Mucosa of descending colon (tissue), 3 donors: ENCODE measurements at regions not wholly inside any gene's neighbourhood (a gene's known extent, or its start where the extent isn't known, plus 50 kb on each side); places are given as distances from the start of the nearest gene placed in this dataset.

ENCODE experiments used
- ATAC-seq: fragments of 200-7000 bp; cut with Tn5 transposase; one replicate; pipeline ENCODE4 v1.9.1; 2020; ENCODE audit warnings: mild to moderate bottlenecking, moderate library complexity
- DNase-seq, 3 donors: peaks; one replicate each; pipeline ENCODE4 v3.0.0-alpha.2; 2020
- H3K36me3 ChIP-seq: fragments of 200-600 bp; one replicate; pipeline ENCODE4 v1.8.0; 2021; ENCODE audit warnings: low read depth, mild to moderate bottlenecking
- H3K4me1 ChIP-seq: fragments of 200-600 bp; one replicate; pipeline ENCODE4 v1.8.0; 2021; ENCODE audit warnings: low read depth, mild to moderate bottlenecking
- H3K4me3 ChIP-seq: fragments of 200-600 bp; one replicate; pipeline ENCODE4 v1.8.0; 2021; ENCODE audit warnings: mild to moderate bottlenecking
- H3K9me3 ChIP-seq: fragments of 200-600 bp; one replicate; pipeline ENCODE4 v1.8.0; 2021; ENCODE audit warnings: mild to moderate bottlenecking
- intact Hi-C, 2 donors: fragments of 100-400 bp; cut with DNase I in 1 of 2; cut with micrococcal nuclease in 1 of 2; formaldehyde crosslinking; loops; one replicate each; pipeline versions ENCODE4 v1.11.0 to v1.11.1; 2022; cut with DNase I, micrococcal nuclease
- TF ChIP-seq, protein P1 (sequence below): fragments of 200-600 bp; IDR thresholded peaks from one replicate; pipeline ENCODE4 v1.8.0; 2022; ENCODE audit warnings: antibody characterized with exemption, mild to moderate bottlenecking
- donor health status: DM: no; HTN: no; CAD: no; lungs with moderate emphysema.
- donor health status: DM: no; HTN: no; CAD: no.
- donor health status: DM: no; HTN: yes; CAD: no.

DNA sequence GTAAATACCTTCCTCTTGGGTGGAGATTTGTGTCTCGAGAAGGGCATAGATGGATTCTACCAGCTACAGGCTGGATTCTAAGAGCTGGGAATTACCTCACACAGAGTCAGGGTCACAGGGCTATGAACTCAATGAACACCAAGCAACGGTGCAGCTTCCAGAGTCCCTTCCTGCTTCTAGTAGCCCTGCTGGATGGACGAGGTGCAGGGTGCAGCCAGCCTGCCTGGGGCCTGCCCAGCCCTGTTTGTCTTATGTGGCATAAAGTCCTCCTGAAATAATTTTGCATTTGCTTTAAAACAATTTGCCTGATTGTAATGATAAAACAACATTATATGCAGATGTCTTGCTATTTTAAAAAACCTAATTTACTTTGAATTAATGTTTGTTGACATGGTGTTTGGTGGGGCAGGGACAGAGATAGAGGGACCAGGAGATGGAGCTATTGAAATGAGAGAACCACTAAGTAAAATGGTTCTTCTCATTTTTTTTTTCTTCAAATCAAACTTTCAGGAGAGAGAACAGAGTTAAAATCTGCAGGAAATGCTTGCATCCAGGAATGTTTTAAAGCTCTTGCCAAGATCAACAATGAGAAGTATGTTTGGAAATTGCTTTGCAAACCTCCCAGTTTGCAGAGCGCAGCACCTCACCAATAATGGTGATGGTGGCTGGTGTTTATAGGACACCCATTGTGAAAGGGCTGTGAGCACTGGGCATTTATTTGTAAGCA, 305.4 kb upstream of the PODXL start:
- no peaks in the 10 kb centered on the region for H3K36me3 ChIP-seq

DNA sequence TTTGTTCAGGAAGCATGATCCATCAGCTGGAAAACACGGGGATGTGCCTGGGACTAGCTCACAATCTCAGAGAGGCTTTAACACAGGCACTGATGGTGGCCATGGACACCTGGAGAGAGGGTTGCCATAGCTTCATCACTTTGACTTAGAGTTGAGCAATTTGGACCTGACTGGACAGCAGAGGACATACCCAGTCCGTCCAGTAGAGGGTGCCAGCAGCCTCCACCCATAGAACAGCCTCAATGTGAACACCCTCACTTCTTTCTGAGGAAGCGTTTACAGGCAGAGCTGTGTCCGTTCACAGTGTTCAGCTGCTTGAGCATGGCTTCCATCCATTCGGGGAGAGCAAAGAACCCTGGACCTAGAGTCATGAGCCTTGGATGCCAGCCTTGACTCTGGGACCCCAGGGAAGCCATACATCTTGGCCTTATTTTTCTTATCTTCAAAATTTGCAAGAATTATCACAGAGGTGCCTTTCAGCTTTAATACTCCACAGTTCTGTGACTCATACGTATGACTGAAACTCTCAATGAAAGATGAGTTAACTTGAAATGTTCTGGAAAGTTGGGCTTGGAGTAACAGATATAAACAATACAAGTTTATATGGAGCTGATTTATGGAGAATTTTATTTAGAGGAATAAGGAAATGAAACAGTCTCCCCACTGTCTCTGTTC, 302.9 kb upstream of the PODXL start:
- TF ChIP-seq, protein P1, sequence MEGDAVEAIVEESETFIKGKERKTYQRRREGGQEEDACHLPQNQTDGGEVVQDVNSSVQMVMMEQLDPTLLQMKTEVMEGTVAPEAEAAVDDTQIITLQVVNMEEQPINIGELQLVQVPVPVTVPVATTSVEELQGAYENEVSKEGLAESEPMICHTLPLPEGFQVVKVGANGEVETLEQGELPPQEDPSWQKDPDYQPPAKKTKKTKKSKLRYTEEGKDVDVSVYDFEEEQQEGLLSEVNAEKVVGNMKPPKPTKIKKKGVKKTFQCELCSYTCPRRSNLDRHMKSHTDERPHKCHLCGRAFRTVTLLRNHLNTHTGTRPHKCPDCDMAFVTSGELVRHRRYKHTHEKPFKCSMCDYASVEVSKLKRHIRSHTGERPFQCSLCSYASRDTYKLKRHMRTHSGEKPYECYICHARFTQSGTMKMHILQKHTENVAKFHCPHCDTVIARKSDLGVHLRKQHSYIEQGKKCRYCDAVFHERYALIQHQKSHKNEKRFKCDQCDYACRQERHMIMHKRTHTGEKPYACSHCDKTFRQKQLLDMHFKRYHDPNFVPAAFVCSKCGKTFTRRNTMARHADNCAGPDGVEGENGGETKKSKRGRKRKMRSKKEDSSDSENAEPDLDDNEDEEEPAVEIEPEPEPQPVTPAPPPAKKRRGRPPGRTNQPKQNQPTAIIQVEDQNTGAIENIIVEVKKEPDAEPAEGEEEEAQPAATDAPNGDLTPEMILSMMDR, result peak; percentile 59
- H3K4me3 ChIP-seq, result no peak overlapping the region
- intact Hi-C loops, result no loop called here

More for the DNA sequence above, 305.4 kb upstream of the PODXL start:
- H3K4me3 ChIP-seq, result no peak overlapping the region
- ATAC-seq (no peak), DNase-seq (no peak)
- no peaks in the 10 kb centered on the region for H3K9me3 ChIP-seq
- TF ChIP-seq, protein P1, result no peak
- H3K4me1 ChIP-seq, result no peaks in the 10 kb centered on the region
- intact Hi-C loops, result no loop called here

DNA sequence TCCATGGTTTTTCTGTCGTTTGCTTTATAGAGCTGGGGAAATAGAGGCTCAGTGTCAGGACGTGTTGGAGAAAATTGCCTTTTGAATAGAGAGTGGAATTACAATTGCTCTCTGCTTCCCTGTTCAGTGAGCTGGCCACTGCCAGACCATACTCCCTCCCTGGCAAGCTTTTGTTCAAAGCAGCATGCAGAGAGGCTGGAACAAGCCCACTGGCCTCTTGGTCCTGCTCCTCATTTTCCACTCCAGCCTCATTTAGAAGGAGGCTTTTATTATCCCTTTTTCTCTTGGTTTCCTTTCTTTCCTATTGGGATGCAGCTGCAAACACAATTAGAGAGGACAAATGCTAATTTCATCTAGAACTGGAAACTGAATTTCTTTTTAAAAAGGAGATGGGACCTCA, 302.2 kb upstream of the PODXL start:
- DNase-seq (no peak), ATAC-seq (no peak)
- intact Hi-C loops, result no loop called here
- TF ChIP-seq, protein P1, result no peak
- Histone ChIP-seq H3K4me1 (no peaks in the 10 kb centered on the region), H3K4me3 (no peak overlapping the region), H3K9me3 (peaks cover 4% of the 10 kb centered on the region), H3K36me3 (no peaks in the 10 kb centered on the region)

More for the DNA sequence above, 302.9 kb upstream of the PODXL start:
- Histone ChIP-seq H3K9me3 (peaks cover 4% of the 10 kb centered on the region), H3K4me1 (no peaks in the 10 kb centered on the region), H3K36me3 (no peaks in the 10 kb centered on the region)
- DNase-seq (peak in 2 of 3 donors; percentile 70 to 80), ATAC-seq (peak; percentile 95)

DNA sequence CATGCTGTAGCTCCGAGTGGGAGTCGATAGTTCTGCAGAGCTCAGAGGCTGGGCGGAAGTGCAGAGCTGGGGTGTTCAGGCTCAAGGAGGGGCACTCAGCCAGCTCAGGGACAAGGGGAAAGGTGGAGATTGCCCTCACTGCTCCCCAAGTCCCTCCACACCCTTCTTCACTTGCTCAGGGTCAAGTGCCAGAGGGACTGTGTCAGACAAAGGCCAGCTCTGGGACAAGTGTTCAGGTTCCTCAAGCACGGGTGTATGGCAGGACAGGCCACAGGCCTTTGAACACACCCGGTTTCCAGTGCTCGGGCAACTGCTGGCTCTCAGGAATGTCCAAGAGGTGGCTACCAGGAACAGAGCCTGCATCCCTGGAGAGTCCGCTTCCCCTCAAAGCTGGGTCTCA, 293.0 kb upstream of the PODXL start:
- DNase-seq, result no peak
- H3K4me3 ChIP-seq, result no peak overlapping the region
- no peaks in the 10 kb centered on the region for H3K36me3 ChIP-seq
- no peak for ATAC-seq
- TF ChIP-seq, protein P1, result no peak
- no peaks in the 10 kb centered on the region for H3K4me1 ChIP-seq
- peaks cover 2% of the 10 kb centered on the region for H3K9me3 ChIP-seq
- intact Hi-C loops, result no loop called here

DNA sequence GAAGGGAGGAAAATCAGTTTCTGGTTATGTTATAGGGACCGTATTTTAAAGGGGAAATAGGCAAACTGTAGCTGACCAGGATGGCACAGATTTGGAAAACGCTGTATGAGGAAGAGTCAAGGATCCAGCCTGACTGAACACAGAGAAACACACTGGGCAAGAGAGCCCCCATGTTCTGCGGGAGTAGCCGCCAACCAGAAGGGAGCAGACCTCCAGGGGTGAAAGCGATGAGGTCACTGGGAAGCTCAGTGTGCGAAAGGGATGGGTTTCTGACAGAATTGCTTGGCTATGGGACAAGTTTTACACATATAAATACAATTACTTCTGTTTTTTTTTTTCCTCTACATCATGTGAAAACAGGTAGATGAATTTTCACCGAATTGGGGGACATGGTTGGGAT, 291.6 kb upstream of the PODXL start:
- TF ChIP-seq, protein P1, result no peak
- Histone ChIP-seq H3K36me3 (no peaks in the 10 kb centered on the region), H3K4me3 (no peak overlapping the region), H3K4me1 (no peaks in the 10 kb centered on the region), H3K9me3 (no peaks in the 10 kb centered on the region)
- intact Hi-C loops, result no loop called here
- ATAC-seq, result no peak
- no peak for DNase-seq
